Activated CD4-positive, alpha-beta T cell treated with anti-CD3 and anti-CD28 coated beads for 36 hours (primary cell): ENCODE measurements at regions not wholly inside any gene's neighbourhood (a gene's known extent, or its start where the extent isn't known, plus 50 kb on each side); places are given as distances from the start of the nearest gene placed in this dataset.

Source experiments
- ATAC-seq: fragments of 200-7000 bp; cut with Tn5 transposase; one replicate; pipeline ENCODE4 v1.10.0; 2021; ENCODE audit warnings: mild to moderate bottlenecking, moderate library complexity
- CTCF ChIA-PET: fragments of 350-600 bp; sonication (Branson Sonifier 250); formaldehyde crosslinking; loops from one replicate; lab custom pipeline; 2021; ENCODE audit warnings: antibody characterized with exemption; lab: Charles Lee
- POLR2A ChIA-PET: fragments of 350-600 bp; sonication (Branson Sonifier 250); formaldehyde crosslinking; loops from one replicate; lab custom pipeline; 2021; ENCODE audit warnings: antibody characterized with exemption, inconsistent platforms; lab: Charles Lee
- DNase-seq: peaks from one replicate; pipeline ENCODE4 v3.0.0-alpha.2; 2020
- H3K27ac Mint-ChIP-seq: one replicate; pipeline ENCODE4 v1.8.0; 2021; ENCODE audit warnings: mixed read lengths
- H3K27me3 Mint-ChIP-seq: one replicate; pipeline ENCODE4 v1.8.0; 2021; ENCODE audit warnings: mixed read lengths
- H3K36me3 Mint-ChIP-seq: one replicate; pipeline ENCODE4 v1.8.0; 2021; ENCODE audit warnings: low read depth, mixed read lengths
- H3K4me1 Mint-ChIP-seq: one replicate; pipeline ENCODE4 v1.8.0; 2021; ENCODE audit warnings: mixed read lengths
- H3K4me3 Mint-ChIP-seq: one replicate; pipeline ENCODE4 v1.8.0; 2021; ENCODE audit warnings: mild to moderate bottlenecking, moderate library complexity, mixed read lengths
- H3K9me3 Mint-ChIP-seq: one replicate; pipeline ENCODE4 v1.8.0; 2021; ENCODE audit warnings: low read depth, mixed read lengths
- intact Hi-C, 2 experiments: fragments of 100-400 bp; cut with DNase I in 1 of 2; cut with micrococcal nuclease in 1 of 2; formaldehyde crosslinking; loops; one replicate each; pipeline versions ENCODE4 v1.14.2 to v1.15.1; 2022 to 2024; cut with DNase I, micrococcal nuclease

DNA sequence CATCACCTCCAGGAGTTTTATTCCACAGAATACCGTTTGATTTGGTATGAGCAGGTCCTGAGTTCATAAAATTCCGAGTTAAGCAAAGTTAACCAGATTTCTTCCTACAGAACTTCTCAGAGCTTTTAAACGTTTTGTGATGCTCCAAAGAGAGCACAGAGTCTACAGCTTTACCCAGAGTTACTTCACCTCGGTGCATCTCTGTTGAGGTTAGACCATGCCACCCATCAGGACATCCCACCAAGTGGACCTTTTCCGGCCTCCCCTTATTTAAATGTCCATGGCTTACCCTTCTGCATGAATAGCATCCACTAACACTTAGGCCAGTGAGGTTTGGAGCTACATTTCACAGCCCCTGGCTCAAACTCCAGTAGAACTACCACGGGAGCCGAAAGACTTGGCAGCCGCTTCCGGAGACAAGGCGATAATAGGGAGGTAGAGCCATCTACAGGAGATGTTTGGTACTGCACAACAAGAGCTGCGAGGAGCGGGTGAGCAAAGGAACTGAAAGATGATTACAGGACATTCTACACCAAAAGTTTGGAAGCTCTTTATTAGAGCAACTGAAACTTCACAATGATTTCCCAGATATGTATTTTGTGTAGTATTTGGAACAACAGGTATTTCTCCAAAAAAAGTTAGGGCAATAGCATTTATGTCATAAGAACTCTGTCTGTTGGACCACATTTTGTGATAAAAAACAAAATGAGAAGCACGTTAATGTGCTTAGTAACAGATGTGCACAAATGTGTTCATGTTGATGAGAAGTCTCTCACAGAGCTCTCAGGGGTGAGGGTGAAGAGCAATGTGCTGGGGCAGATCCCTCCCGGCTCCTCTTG, 174.7 kb downstream of the HERPUD2 start:
- Mint-ChIP-seq H3K27ac (no peak overlapping the region), H3K27me3 (peaks cover 12% of the 10 kb centered on the region), H3K36me3 (no peaks in the 10 kb centered on the region), H3K4me1 (no peaks in the 10 kb centered on the region), H3K9me3 (no peaks in the 10 kb centered on the region), H3K4me3 (no peak overlapping the region)
- ChIA-PET CTCF (interaction anchor here (0.5 to 4.7 kb wide), 29 partner anchors 9 to 868 kb away, joined by 3 to 27 read pairs (median 3); no protein-coding TSS in a partner anchor), POLR2A (interaction anchor here (0.6 kb wide), 1 partner anchor 8 kb away, joined by 7 read pairs; no protein-coding TSS in a partner anchor)
- intact Hi-C loops: loop anchor here (1.0 to 5.0 kb wide), 3 partner anchors 95 to 448 kb away; no protein-coding TSS in a partner anchor
- ATAC-seq (peak; percentile 72), DNase-seq (peak; percentile 73)

DNA sequence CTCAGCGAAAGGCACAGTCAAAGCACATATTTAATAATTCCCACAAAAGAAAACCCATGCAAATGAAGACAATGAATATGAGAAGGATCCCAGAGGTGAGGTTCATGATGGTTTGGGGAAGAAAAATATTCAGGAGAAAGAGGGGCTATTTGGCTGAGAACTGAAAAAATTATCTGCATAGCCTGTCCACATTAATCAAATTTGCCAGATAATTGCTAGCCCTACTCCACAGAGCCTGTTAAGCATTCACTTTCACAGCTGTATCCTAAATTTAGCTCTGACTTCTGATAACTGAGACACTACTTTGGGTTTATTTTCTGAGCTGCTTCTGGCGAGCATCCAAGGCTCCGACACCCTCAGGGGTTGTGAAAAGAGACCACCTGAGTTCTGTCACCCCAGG, 176.2 kb downstream of the HERPUD2 start:
- H3K9me3 Mint-ChIP-seq: no peaks in the 10 kb centered on the region
- ATAC-seq: no peak

DNA sequence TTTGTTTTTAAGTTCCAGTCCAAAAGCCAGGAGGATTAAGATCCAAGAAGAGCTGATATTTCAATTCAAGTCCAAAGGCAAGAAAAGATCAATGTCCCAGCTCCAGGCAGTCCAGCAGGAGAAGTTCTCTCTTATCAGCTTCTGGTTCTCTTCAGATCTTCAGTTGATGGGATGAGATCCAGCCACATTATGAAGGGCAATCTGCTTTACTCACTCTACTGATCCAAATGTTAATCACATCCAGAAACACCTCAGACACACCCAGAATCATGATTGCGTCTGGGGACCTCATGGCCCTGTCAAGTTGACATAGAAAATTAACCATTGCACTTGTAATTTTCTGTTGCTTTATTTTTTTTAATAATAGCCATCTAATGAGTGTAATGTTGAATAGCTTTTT, 178.4 kb downstream of the HERPUD2 start:
- intact Hi-C loops: no loop called here
- Mint-ChIP-seq H3K4me1 (no peaks in the 10 kb centered on the region), H3K36me3 (no peaks in the 10 kb centered on the region), H3K27me3 (peaks cover 6% of the 10 kb centered on the region), H3K9me3 (no peaks in the 10 kb centered on the region), H3K4me3 (no peak overlapping the region), H3K27ac (no peak overlapping the region)
- ChIA-PET CTCF (interaction anchor here (4.7 kb wide), 1 partner anchor 93 kb away, joined by 27 read pairs; no protein-coding TSS in a partner anchor), POLR2A (no interaction called here)
- ATAC-seq (no peak), DNase-seq (no peak)

More for the DNA sequence above, 176.2 kb downstream of the HERPUD2 start:
- no peaks in the 10 kb centered on the region for H3K36me3 Mint-ChIP-seq
- CTCF ChIA-PET: interaction anchor here (0.9 to 4.7 kb wide), 5 partner anchors 9 to 98 kb away, joined by 3 to 27 read pairs (median 4); no protein-coding TSS in a partner anchor
- H3K27me3 Mint-ChIP-seq: peaks cover 9% of the 10 kb centered on the region
- H3K27ac Mint-ChIP-seq: no peak overlapping the region
- H3K4me3 Mint-ChIP-seq: no peak overlapping the region
- POLR2A ChIA-PET: no interaction called here
- DNase-seq: no peak
- no peaks in the 10 kb centered on the region for H3K4me1 Mint-ChIP-seq
- intact Hi-C loops: no loop called here

DNA sequence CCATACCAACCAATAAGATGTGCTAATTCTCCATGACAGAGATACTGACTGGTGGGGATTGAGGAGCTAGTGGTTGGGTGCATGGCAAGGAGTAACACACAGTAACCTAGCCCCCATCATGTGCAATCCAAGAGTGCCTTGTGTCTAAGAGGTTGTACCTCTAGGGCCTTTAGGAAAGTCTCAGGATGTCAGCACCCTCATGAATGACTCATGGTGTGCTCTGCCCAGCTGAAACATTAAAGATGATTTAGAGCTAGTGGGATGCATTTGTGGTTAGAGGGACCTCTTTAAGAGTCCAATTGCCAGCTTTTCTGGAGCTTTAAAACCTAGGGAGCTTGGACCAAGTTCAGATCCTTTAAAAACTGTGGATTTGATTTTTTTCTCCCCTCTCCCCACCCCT, 181.1 kb downstream of the HERPUD2 start:
- ATAC-seq (no peak), DNase-seq (no peak)
- Mint-ChIP-seq H3K27ac (no peak overlapping the region), H3K36me3 (no peaks in the 10 kb centered on the region), H3K27me3 (peaks cover 11% of the 10 kb centered on the region), H3K9me3 (no peaks in the 10 kb centered on the region), H3K4me1 (no peaks in the 10 kb centered on the region), H3K4me3 (no peak overlapping the region)
- intact Hi-C loops: no loop called here
- ChIA-PET POLR2A (no interaction called here), CTCF (interaction anchor here (1.3 kb wide), 1 partner anchor 29 kb away, joined by 3 read pairs; no protein-coding TSS in a partner anchor)

DNA sequence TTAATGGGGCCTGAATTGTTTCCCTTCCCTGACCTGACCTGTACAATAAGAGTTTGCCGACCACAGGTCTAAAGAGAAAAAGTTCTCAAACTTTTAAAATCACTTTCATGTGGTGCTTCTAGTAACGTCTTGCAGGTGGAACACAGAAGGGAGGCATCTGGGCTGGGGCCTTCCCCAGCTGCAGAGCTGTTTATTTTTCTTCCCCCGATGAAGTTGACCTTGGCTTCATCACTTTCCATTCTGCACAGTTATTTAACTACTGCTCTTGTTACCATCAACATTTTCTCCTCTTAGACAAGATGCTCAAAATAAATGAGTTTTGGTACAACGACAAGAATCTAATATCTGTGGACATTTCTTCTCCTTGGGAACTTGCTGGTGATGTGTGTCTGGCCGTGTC, 181.7 kb downstream of the HERPUD2 start:
- ChIA-PET POLR2A (no interaction called here), CTCF (interaction anchor here (1.3 kb wide), 1 partner anchor 29 kb away, joined by 3 read pairs; no protein-coding TSS in a partner anchor)
- ATAC-seq: no peak
- no peaks in the 10 kb centered on the region for H3K4me1 Mint-ChIP-seq
- DNase-seq: no peak
- intact Hi-C loops: no loop called here
- peaks cover 11% of the 10 kb centered on the region for H3K27me3 Mint-ChIP-seq
- no peaks in the 10 kb centered on the region for H3K36me3 Mint-ChIP-seq
- no peak overlapping the region for H3K4me3 Mint-ChIP-seq
- no peaks in the 10 kb centered on the region for H3K9me3 Mint-ChIP-seq
- no peak overlapping the region for H3K27ac Mint-ChIP-seq

DNA sequence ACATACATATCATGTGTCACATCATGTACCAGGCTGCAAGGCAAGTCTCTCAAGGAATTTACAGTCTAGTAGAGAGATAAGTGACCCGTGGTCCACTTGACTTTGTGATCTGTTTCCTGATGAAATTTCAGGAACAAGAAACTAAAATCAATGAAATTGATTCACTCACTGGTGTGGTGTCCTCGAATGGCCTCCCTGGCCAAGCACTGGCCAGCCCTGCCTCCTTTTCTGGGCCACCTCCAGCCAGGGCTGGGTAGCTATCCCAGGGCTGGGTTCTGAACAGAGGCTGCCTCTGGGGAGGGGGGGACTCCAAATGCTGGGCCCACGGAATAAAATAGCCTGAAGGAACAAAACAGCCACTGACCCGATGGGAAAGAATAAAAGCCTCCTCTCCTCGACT, 182.2 kb downstream of the HERPUD2 start:
- no peak overlapping the region for H3K4me3 Mint-ChIP-seq
- peaks cover 11% of the 10 kb centered on the region for H3K27me3 Mint-ChIP-seq
- no peaks in the 10 kb centered on the region for H3K9me3 Mint-ChIP-seq
- no peaks in the 10 kb centered on the region for H3K4me1 Mint-ChIP-seq
- intact Hi-C loops: no loop called here
- ATAC-seq (no peak), DNase-seq (no peak)
- no peaks in the 10 kb centered on the region for H3K36me3 Mint-ChIP-seq
- H3K27ac Mint-ChIP-seq: no peak overlapping the region
- CTCF ChIA-PET: interaction anchor here (0.7 kb wide), 1 partner anchor 112 kb away, joined by 4 read pairs; no protein-coding TSS in a partner anchor
- POLR2A ChIA-PET: interaction anchor here (0.6 kb wide), 1 partner anchor 7 kb away, joined by 7 read pairs; no protein-coding TSS in a partner anchor

DNA sequence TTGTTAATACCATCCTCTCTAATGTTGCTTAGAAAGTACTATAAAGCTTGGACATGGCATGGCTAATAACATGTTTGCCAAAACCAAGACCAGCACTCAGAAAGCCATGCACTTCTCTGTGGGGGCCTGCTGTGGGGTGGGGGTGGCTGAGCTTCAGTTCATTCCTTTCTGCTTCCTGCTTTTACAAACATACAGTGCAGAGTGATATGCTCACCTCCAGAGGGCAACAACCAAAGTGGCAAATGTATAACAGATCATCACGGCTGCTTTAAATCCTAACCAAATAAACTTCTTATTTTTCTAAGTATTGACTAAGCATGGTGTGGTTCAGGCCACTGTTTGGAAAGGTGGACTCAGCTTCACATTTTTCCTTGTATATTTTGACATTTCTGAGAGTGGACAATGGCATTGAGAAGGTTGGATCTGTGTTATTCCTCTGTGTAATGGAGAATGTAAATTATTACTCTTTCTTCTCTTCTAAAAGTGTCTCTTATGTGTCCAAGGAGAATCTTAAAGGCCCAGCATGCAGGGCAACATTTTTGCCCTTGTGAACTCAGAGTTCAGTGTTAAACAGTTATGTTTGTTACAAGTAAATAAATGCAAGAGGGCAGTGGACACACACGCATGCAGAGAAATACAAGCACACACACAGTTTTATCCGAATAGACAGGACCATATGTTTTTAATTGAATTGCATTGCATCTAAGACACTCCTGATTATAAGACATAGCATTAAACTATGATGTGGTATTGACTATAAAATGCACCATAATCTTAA, 186.1 kb downstream of the HERPUD2 start:
- ATAC-seq (no peak), DNase-seq (no peak)
- no peaks in the 10 kb centered on the region for H3K4me1 Mint-ChIP-seq
- intact Hi-C loops: no loop called here
- CTCF ChIA-PET: interaction anchor here (0.7 kb wide), 1 partner anchor 88 kb away, joined by 3 read pairs; no protein-coding TSS in a partner anchor
- H3K9me3 Mint-ChIP-seq: no peaks in the 10 kb centered on the region
- H3K36me3 Mint-ChIP-seq: no peaks in the 10 kb centered on the region
- no peak overlapping the region for H3K27ac Mint-ChIP-seq
- H3K4me3 Mint-ChIP-seq: no peak overlapping the region
- H3K27me3 Mint-ChIP-seq: peaks cover 9% of the 10 kb centered on the region
- POLR2A ChIA-PET: no interaction called here

DNA sequence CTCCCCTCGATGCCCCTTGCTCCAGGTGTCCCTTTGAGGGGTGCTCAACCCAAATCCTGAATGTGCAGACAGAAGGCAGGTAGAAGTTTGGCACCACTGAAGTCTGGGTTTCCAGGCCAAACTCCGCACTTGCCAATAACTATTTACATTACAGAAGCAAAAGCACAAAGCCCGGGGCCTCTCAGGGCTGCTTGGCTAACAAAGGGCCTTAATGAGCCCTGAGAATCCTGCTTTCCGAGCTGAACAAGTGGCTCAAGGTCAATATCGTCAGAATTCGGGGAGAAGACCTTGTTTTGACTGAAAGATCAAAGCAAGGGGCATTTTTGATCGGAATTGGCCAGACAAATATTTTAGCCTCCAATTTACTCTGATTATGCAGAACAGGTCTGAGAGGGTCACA, 189.9 kb downstream of the HERPUD2 start:
- DNase-seq (no peak), ATAC-seq (no peak)
- intact Hi-C loops: no loop called here
- peaks cover 2% of the 10 kb centered on the region for H3K27me3 Mint-ChIP-seq
- H3K36me3 Mint-ChIP-seq: no peaks in the 10 kb centered on the region
- ChIA-PET POLR2A (no interaction called here), CTCF (no interaction called here)
- H3K4me3 Mint-ChIP-seq: no peak overlapping the region
- H3K4me1 Mint-ChIP-seq: no peaks in the 10 kb centered on the region
- no peaks in the 10 kb centered on the region for H3K9me3 Mint-ChIP-seq
- no peak overlapping the region for H3K27ac Mint-ChIP-seq

DNA sequence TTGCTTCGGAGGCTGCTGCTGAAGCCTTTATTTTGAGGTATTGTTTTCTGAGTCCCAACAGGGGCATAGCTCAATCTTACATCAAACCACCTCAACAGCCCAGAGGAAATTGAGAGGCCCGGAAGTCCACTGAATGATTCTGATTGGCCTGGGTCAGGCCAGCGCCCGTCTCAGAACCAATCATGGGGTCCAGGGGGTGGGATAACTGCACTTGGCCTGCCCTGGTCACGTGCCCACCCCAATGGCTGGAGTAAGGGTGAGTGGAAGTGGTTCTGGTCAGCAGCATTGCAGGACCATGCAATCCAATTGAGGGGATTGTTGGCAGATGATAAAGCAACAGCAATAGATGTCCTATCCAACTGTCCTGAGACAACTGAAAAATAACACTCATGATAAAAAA, 190.6 kb downstream of the HERPUD2 start:
- Mint-ChIP-seq H3K4me1 (no peaks in the 10 kb centered on the region), H3K4me3 (no peak overlapping the region), H3K9me3 (no peaks in the 10 kb centered on the region), H3K27me3 (peaks cover 2% of the 10 kb centered on the region), H3K36me3 (no peaks in the 10 kb centered on the region), H3K27ac (no peak overlapping the region)
- DNase-seq: no peak
- intact Hi-C loops: no loop called here
- ChIA-PET POLR2A (no interaction called here), CTCF (no interaction called here)
- no peak for ATAC-seq

DNA sequence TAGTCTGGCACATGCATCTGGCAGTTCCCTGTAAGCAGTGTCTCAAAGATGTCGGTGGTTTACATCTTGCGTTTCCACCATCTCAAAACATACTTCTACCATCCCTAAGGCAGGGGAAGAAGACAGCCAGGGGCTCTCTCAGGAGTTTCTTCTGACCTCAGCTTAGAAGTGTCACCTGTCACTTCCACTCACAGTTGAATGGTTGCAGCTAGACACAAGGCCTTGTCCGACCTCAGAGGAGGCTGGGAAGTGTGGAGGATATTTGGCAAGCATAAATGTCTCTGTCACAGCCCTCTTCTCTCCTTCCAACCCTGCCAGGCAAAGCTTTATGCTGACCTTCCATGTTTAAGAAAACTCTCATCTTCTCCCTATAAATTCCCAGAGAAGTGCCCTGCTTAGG, 193.3 kb downstream of the HERPUD2 start:
- ATAC-seq (no peak), DNase-seq (no peak)
- H3K27me3 Mint-ChIP-seq: peaks cover 9% of the 10 kb centered on the region
- no peaks in the 10 kb centered on the region for H3K36me3 Mint-ChIP-seq
- no peaks in the 10 kb centered on the region for H3K9me3 Mint-ChIP-seq
- no peak overlapping the region for H3K4me3 Mint-ChIP-seq
- ChIA-PET CTCF (no interaction called here), POLR2A (no interaction called here)
- no peaks in the 10 kb centered on the region for H3K4me1 Mint-ChIP-seq
- intact Hi-C loops: no loop called here
- no peak overlapping the region for H3K27ac Mint-ChIP-seq

DNA sequence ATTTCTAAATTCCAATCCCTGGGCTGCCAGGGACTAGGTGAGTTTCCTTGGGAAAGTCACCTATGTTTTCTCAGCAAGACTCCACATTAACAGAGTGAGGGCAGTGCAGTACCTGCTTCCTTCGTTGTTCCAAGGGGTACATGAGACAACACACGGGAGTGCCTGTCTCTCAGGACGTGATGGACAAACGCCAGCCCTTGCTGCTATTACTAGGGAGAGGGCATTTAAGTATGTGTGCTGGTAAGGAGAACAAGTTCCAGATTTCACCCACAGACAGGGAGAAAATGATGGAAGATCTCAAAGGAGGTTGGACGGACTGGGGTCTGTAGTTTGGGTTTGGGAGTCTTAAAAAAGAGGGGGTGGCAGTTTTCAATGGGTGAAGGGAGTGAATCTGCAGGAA, 195.7 kb downstream of the HERPUD2 start:
- Mint-ChIP-seq H3K4me3 (no peak overlapping the region), H3K4me1 (no peaks in the 10 kb centered on the region), H3K27ac (no peak overlapping the region), H3K9me3 (no peaks in the 10 kb centered on the region), H3K36me3 (no peaks in the 10 kb centered on the region), H3K27me3 (peaks cover 9% of the 10 kb centered on the region)
- CTCF ChIA-PET: interaction anchor here (1.7 kb wide), 1 partner anchor 21 kb away, joined by 6 read pairs; no protein-coding TSS in a partner anchor
- ATAC-seq: no peak
- DNase-seq: no peak
- intact Hi-C loops: no loop called here
- POLR2A ChIA-PET: no interaction called here
